ENCODE measurements at regions not wholly inside any gene's neighbourhood (a gene's known extent, or its start where the extent isn't known, plus 50 kb on each side); places are given as distances from the start of the nearest gene placed in this dataset.

DNA sequence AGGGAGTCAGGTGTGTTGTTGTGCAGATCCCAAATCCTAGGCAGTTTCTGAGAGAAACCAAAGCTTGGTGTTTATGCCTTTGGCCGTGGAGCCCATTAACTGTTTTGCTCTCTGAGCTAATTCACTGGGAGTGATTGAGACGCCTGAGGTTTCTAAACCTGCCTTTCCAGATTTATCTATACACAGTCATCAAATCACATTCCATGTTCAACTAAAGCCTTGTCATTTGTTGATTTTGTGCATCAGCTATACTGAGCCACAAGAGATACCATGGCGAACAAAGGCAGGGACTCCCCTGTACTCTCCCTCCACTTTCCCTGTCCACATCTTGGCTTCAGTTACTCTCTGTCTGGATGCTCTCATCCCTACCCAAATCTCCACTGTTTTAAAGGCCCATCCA, 229.7 kb upstream of the PMEPA1 start:
- DNase-seq: peak in 1 of 10 donors; percentile 3
- intact Hi-C loops (cut with DNase I): no loop called here

DNA sequence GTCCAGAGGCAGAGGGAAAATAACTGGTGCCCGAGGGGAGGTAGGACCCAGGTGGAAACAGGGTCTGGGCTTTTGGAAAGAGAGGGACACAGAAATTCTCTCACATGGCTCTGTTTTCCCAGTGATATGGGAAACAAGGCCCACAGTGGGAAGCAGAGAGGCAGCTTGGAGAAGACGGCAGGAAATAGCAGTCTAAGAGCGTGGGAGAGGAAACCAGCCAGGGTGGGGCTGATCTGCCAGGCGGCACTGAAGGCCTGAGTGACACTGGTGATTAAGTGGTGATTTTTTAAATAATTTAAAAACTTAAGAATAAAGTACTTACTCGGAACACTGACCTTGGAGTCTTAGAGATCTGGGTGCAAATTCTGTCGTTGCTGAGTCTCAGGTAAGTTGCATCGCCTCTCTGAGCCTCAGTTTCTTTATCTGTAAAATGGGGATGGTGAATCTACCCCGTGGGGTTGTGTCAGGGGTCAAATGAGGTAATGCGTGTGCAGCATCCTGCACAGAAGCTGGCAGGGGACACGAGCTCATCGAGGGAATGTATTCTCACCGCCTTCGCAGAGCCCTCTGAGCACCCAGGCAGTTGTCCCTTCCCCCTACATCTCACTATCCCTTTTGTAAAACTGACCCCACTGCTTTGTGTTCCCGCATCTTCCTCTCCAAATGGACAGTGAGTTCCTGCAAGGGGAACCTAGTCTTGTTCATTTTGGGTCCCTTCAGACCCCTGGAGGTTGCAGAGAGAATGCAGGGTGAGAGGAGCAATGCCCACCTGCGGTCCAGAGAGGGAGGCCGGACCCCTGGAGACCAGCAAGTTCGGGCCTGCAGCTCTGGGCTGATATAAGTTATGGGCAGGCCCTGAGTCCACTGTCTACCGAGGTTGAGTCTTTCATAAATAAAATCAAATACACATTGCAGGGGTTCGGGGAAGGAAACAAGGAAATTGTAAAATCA, 228.6 kb upstream of the PMEPA1 start:
- DNase-seq: peak in 1 of 10 donors; percentile 4
- intact Hi-C loops (cut with DNase I): no loop called here

DNA sequence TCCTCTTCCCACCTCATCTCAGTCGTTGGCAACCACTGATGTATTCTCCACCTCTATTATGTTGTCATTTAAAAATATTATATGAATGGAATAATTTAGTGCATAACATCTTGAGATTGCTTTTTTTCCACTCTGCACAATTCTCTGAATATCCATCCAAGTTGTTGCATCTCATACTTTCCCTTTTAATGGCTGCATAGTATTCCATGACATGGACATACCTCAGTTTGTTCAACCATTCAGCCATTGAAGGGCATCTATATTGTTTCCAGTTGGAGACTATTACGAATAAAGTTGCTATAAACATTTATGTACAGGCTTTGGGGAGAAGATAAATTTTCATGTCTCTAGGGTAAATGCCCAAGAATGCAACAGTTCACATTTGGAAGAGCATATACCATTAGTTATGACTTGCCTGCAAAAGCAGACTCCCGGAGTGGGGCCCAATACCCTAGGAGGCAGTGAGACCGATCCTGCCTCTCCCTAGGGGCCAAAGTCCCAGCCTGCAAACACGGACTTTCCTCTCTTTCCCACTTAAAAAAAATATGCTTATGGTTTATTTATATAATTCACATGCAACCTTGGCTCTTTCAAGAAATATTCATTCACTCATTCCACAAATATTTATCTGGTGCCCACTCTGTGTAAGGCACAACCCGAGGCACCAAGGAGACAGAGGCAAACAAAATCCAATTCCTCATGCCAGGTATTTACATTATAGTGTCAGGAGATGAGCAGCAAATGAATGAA, 227.0 kb upstream of the PMEPA1 start:
- intact Hi-C loops (cut with DNase I): no loop called here
- DNase-seq: peak in 1 of 10 donors; percentile 45

DNA sequence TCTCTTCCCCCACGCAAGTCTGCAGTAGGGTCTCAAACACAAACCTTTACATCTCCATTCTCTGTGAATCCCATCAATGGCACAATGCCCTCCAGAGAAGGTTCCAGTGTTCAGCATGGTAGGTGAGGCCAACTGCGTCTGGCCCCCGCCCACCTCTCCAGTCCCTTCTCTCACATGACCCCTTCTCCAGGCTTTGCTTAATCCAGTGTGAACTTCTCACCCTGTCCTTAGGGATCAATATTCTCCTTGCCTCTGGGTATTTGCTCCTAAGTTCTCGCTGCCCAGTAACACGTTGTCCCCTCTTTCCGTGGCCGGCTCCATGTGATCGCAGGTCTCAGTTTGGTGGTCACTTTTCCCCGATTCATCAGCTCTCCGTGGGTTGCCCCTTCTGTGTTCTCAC, 225.1 kb upstream of the PMEPA1 start:
- DNase-seq: peak in 1 of 10 donors; percentile 27
- intact Hi-C loops (cut with DNase I): no loop called here

DNA sequence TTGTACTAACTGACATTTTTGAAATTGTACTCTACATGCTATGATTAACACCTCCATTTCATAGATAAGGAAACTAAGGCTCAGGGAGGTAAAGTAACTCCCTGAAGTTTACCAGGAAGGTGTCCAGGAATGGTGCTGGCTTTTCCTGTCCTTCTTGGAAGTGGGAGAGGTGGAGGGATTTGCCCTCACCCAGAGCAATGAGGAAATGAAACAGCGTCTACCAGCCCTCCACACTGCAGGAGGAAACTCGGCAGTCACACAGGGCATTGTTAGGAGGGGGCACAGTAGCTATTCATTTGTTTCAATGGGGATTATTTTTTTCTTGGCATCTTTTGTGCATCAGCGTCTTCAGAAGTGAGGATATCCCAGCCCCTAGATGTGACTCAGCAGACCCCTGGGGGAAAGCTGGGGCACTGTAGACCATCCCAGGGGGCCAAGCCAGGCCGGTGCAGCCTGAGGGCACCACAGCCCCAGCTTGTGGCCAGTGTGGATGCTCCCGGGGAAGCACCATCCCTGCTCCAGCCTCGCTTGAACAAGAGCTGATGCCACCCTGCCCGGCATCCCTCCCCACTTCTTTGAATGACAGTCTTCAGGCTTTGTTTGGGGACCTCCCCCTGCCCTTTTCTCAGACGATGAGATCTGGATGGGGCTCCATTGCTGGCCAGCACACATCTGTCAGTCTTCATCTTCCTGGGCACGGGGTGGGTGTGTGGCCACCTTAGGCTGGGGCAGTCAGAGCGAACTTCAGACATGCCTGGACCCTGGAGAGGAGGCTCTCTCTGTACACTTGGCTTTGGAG, 224.4 kb upstream of the PMEPA1 start:
- peak in 1 of 10 donors; percentile 80 for DNase-seq
- intact Hi-C loops (cut with DNase I): no loop called here

DNA sequence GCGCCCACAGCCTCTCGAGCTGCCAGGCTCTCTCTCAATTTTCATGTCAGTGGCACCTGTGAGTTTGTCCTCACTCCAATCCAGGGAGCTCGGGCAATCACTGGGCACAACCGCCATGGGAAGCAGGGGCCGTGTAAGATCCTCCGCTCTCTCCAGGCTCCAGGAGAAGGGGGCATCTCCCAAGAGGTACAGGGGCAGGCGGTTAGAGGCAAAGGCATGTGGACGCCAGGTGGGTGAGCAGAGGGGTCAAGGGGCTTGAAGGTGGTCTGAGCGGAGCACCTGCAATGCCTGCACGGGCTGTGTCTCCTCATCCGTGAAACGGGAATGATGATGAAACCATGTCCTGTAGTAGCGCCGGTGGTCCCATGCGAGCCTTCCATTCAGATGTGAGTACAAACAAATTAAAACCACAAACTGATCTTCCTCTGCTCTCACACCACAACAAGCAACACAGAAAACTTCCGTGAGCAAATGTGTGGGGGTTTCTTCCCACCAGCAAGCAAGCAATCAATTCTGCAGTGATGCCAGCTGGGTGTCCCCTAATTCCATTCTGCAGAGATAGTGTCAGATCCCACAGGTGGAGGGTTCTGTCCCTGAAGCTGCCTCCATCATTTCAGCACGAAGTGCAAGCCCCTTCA, 222.5 kb upstream of the PMEPA1 start:
- intact Hi-C loops (cut with DNase I): no loop called here
- DNase-seq: peak in 2 of 10 donors; percentile 57 to 61

DNA sequence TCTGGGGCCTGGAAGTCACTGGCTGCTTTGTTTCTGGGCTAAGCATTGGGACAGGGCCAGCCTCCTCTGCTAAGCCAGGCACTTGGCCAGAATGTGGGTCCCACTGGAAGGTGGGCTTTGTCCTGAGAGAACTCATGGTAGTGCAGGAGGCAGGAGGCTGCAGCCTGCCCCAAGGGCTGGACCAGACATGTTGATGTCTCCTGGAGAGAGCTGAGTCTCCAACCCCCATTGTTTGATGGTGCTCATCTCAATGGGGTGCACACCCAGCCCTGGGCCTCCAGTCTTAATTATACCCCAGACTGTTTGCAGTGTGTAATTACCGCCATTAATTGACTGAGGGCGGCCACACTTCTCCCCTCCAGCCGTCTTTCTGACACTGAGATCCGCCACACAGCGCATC, 220.5 kb upstream of the PMEPA1 start:
- intact Hi-C loops (cut with DNase I): no loop called here
- peak in 1 of 10 donors; percentile 35 for DNase-seq

DNA sequence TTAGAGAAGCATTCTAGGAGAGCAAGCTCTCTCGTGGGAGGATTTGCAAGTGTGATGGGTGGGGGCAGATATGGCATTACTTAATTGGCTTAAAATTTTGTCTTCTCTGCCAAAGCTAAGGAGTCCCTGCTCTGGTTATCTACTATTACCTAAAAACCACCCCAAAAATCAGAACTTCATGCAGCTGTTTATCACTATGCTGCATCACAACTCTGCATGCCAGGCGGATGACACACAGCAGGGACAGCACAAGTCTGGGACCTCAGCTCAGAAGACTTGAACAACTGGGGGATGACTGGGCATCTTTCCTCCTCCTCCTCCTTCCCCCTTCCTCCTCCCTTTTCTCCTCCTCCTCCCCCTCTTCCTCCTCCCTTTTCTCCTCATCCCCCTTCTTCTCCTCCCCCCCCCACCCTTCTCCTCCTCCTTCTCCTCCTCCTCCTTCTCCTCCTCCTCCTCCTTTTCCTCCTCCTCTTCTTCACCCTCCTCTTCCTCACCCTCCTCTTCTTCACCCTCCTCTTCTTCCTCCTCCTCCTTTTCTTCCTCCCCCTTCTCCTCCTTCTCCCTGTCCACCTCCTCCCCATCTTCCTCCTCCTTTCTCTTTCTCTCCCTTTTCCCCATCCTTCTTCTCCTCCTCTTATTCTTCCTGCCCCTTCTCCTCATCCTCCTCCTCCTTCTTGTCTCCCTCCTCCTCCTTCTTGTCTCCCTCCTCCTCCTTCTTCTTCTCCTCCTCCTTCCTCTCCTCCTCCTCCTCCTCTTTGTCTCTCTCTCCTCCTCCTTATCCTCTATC, 218.6 kb upstream of the PMEPA1 start:
- peak in 1 of 10 donors; percentile 5 for DNase-seq
- intact Hi-C loops (cut with DNase I): no loop called here

DNA sequence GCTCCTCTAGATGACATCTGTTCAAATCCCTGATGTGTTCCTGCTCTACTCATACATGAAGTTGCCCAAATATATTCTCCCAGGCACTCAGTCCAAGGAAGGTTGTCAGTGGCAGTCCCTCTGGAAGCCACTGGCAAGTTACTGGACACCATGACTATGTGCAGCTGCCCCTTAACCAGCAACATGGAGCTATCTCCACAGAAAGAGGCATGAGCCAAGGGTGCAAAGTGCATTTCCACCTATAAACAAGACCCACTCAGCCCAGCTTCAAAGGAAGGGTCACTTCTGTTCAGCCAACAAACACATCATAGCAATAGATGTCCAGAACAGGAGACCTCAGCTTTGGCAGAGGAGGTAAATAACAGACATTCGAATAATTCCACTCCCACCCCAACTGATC, 217.6 kb upstream of the PMEPA1 start:
- DNase-seq: peak in 1 of 10 donors; percentile 16

DNA sequence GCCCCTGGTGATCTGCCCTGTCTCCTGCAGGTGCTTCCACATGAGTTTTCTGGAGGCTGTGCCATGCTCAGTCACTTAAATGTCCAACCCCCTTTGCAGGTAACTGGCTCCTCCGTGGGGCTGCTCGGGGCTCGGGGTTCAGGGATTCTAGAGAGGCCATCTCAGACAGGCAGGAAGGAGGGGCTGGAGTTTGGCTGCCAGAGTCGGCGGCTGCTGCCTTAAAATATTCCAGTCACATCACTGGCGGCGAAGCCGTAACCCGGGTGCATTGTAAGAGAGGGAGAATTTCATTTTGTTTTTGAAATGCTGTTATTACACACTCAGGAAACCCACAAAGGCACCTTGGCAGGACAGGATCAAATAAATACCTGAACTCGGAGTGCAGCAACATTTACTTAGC, 212.9 kb upstream of the PMEPA1 start:
- peak in 3 of 10 donors; percentile 12 to 81 (median 73) for DNase-seq
- intact Hi-C loops (cut with DNase I): no loop called here

More for the DNA sequence above, 217.6 kb upstream of the PMEPA1 start:
- intact Hi-C loops (cut with DNase I): no loop called here

DNA sequence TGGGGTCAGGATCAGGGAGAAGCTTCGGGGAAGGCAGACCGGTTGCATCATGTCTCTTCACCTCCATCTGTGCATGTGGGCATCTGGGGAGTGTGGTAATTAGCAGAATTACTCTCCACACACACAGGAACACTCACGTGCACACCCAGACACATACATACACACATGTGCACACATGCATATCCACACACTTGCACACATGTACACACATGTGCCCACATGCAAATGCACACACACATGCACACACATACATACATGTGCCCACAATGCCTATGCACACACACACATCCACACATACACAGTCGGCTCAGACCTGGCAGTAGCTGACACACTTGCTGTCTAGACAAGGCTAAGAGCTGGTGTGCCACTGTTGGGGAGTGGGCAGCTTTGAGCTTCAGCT, 212.3 kb upstream of the PMEPA1 start:
- DNase-seq: peak in 1 of 10 donors; percentile 43
- intact Hi-C loops (cut with DNase I): no loop called here

DNA sequence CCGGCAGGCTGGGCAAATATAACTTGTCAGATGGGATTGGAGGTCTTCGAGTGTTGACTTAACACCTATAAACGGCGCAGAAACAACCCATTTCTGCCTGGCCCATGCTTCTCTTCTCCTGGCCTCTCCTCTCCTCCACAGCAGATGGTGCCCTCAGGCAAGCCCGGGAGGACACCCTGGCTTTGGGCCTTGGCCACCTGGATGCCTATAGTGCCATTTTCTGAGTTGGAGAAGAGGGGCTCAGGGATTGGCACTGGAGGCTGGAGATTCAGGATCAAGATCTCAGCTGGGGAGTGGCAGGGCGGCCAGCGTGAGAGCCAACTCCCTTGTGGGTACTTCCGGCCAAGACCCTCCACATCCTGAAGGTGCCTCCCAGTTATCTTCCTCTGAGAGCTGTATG, 211.9 kb upstream of the PMEPA1 start:
- intact Hi-C loops (cut with DNase I): no loop called here
- peak in 2 of 10 donors; percentile 50 to 65 for DNase-seq

DNA sequence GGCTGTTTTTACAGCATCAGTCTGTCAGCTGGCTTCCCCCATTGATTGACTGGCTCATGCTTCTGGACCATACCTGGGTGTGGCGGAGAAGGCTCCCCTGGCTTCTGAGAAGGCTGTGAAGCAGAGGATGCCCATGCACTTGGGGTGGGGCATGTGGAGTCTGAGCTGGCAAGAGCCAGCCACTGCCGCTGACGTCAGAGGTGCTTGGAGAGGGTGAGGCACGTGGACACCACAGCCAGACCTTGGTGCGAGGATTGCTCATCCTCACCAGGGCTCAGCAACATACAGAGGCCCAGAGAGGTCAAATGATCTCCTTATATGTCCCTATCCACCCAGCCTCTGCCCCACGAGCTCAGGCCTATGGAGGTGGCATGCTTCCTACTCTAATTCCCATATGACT, 211.2 kb upstream of the PMEPA1 start:
- DNase-seq: peak in 2 of 10 donors; percentile 34 to 54
- intact Hi-C loops (cut with DNase I): no loop called here

DNA sequence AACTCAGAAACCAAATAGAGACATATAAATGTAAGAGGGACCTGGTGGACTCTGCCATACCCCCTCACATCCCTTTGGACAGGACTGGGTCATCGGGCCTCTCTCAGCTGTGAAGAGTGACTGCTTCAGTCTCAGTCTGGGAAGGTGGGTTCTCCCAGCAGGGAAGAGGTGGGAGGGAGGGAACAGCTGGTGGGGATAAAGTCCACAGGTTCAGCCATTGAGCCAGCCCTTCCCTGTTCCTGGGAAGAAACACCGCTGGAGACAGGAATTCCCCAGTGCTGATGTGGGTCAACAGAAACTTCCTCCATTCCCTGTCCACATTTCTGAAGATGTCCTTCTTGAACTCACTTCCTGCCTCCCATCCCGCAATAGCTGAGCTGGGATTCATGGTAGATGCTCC, 209.2 kb upstream of the PMEPA1 start:
- peak in 1 of 10 donors; percentile 37 for DNase-seq

DNA sequence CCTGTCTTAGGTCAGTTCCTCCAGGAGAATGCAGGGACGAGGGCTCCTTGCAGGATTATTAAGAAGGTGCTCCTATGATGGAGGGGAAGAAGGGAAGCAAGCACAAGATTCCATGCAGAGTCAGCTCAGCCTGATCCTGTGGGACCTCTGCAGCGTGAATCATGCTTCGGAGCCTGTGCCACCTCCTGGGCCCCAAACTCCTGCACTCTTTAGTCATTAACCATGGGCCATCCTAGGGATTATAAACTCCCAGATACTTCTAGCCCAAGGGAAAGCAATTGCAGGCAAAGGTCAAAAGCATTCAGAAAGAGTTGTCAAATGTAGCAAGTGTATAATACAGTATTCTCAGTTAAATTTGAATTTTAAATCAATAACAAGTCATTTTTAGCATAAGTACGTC, 208.7 kb upstream of the PMEPA1 start:
- DNase-seq: peak in 1 of 10 donors; percentile 26
- intact Hi-C loops (cut with DNase I): no loop called here

More for the DNA sequence above, 209.2 kb upstream of the PMEPA1 start:
- intact Hi-C loops (cut with DNase I): no loop called here

DNA sequence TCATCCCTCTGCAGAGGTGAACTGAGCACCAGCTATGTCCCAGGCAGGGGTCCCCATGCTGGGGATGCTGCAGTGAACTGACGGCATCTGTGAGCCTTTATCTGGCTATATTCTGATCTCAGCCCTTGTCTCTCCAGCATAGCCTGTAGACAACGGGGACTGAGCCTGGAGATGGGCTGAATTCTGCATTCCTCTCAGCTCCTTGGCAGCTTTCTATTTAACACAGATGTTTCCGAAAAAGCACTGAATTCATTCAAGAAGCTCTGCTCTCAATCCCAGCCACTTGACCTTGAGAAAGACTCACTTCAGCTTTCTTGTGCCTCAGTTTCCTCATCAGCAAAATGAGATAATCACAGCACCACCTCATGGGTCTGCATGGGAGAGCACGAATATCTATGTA, 204.4 kb upstream of the PMEPA1 start:
- DNase-seq: peak in 1 of 10 donors; percentile 35
- intact Hi-C loops (cut with DNase I): no loop called here

DNA sequence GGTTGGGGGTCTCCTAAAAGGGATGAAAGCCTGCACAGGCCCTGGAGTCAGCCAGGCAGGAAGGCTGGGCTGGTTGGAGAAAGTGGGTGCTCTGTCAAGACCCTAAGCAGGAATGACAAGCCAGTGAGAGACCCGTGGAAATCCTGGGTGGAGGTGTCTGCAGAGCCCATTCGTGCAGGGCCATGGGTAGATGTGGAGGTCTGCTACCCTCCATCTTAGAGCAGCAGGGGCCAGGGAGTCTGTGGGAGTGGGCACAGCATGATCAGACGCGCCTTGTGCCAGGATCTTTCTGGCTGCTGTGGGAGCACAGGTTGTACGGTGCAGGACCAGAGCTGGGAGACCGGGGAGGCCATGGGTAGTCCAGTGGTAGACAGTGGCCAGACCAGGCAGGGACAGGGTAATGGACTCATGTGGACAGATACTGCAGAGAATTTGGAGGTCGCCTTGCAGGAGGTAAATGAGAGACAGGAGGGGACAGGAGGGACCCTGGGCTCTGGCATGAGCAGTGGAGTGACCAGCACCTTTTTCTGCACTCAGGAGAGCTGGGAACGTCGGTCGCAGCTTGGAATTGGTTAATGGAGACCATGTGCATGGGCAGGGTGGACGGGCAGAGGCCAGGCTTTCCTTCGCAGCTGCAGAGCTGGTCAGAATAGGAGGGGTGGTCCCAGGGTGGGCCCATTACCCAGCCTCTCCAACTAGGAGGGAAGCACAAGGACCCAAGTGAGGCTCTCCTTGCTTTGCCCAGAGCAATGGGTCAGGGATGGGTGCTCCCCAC, 203.5 kb upstream of the PMEPA1 start:
- intact Hi-C loops (cut with DNase I): no loop called here

DNA sequence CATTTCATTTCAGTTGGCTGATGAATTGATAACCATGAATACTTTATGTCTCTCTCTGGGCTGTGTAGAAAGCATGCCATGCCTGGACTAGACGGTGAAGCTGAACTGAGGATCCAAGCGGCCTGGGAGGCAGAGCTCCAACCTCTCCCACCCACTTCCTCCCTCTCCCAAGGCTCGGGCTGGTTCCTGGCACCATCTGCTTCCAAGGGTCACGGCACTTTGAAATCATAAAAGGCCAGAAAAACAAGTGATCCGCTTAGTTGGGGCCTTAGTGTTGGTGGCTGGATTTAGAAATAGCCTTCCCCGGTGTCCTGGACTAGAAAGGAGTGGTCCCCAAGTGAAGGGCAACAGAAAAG, 202.4 kb upstream of the PMEPA1 start:
- intact Hi-C loops (cut with DNase I): no loop called here
- DNase-seq: peak in 1 of 10 donors; percentile 29

More for the DNA sequence above, 203.5 kb upstream of the PMEPA1 start:
- peak in 2 of 10 donors; percentile 59 to 74 for DNase-seq
